Right hindlimb (tissue), 1 donor: ENCODE measurements at regions not wholly inside any gene's neighbourhood (a gene's known extent, or its start where the extent isn't known, plus 50 kb on each side); places are given as distances from the start of the nearest gene placed in this dataset.
A peak's percentile ranks its signal among the peaks of the same experiment; 100 is the strongest.

Experiments used
- DNase-seq: peaks from one replicate; pipeline ENCODE4 v3.0.0-alpha.2; 2018

DNA sequence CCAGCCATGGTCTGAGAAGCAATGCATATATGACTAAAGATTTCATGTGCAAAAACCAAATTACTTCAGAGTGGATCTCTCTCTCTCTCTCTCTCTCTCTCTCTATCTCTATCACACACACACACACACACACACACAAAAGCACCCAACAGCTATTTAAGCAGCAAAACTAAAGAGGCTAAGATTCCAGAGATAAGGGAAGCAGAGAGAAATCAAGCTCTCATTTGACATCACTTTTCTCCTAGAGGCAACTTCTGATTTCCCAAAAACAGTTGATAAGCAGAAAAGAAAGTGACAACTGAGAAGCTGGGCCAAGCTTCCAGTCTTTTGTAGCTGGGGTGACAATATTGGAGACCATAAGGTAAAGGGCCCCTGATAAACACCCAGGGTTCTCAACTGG is 526.0 kb upstream of the NR2F2 start:
- no peak for DNase-seq

DNA sequence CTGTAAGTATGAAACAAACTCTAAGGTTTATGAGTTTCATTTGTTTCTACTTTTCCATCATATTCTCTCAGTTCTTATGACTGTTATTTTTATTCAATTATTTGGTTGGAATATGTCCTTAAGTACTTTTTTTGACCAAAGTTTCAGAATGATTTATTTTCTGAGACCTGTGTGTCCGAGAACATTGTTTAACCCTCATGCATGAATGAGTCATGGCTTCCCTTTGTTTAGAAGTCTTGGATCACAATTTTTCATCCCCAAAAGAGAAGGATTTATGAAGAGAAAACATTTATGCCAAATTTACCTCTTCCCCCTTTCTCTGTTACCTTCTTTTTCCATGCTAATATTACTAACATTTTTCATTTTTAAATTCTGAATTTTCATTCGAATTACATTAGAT is 518.0 kb upstream of the NR2F2 start:
- DNase-seq, result no peak

DNA sequence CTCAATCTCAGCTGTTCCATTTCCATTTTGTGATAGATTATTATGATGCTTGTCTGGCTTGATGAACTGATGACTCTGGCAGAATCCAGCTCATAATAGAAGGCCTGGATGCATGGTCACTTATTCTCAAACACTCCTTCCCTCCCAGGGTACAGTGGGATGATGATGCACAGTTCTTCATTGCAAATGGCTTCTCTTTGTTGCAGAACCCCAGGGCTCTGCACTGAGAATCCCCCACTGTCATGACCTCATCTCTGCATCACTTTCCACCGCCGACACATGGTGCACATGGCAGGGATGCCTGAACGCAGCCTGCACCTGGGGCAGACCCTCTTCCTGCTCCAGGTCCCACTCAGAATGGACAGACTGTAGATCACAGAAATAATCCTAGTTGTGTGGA is 515.6 kb upstream of the NR2F2 start:
- no peak for DNase-seq

DNA sequence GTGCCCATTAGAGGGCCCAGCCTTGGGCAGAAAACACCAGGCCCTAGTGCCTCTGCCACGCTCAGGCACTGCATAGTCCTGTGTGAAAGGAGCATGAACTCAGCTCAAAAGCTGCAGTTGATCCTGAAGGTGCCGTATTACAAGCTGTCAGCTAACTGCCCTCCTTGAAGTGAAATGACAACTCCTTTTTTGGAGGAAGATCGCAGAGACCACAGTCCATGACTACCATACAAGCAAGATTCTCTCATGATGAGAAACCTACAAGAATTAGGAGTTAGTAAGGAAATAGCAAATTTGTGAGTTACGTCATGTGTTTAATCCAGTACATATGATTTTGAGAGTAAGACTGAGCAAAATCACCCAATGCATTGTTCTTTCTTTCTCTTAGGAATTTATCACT is 513.9 kb upstream of the NR2F2 start:
- DNase-seq, result no peak

DNA sequence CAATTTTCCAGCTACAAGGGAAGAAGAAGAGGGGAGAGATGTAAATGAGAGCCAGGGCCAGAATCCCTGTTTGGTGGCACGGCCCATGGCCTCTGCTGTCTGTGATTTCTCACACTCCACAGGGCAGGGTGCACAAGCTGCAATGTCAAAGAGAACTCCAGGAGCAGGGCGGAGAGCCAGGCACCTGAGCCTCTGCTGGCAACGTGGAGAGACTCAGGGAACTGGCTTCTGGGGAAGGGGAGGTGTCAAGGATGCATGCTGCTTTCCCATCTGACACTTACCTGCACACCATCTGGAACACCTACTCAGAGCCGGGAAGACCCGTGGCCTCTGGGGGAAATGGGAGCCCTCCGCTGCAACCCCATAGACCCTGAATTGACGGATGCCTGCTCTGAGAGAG is 507.5 kb upstream of the NR2F2 start:
- no peak for DNase-seq

DNA sequence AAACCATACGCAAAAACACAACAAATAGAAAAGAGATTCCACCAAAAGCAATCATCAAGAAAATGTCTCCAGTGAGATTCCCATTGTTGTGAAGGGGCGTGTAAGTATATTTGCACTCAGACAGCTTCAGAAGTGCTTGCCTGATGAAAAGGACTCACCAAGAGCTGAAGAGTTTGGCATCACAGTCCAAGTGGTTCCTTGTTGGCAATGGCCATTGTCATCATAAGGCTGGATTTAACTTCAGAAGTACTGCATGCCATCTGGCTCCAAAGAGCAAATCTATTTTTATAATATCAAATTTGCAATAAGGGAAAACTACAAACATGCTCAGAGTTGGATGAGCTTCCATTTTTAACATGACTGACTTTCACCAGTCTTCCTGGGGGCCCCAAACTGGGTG is 505.3 kb upstream of the NR2F2 start:
- no peak for DNase-seq

DNA sequence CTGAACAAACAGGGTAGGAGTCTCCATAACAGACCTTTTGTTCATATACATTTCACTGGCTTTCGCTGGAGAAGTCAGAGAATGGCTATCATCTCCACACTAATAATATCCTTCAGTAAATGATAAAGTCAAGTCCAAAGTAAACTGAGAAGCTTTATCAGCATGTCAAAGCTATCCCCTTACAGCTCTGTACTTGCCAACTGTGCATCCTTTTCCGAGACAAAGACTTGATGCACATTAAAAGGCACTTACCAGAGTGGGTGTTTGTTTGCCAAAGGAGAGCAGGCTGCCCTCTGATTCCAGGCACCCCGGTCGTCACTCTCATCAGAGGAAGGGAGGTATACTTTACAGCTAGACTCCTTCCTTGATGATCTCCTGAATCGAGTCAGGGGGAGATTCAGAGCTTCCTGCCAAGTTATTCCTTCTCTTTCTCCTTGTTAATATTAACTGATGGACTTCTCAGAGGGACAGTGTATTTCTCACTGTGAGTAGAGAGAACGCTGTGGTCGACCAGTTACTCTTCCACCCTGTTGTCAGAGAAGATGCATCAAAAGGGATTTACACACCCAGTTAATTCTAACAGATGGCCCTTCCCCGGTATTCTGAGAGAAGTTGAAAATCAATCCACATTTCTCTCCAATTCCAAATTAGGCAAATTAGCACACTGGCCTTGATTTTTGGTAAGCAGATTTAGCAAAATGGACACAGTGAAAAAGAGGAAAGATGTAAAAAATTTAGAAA is 504.7 kb upstream of the NR2F2 start:
- DNase-seq, result no peak

DNA sequence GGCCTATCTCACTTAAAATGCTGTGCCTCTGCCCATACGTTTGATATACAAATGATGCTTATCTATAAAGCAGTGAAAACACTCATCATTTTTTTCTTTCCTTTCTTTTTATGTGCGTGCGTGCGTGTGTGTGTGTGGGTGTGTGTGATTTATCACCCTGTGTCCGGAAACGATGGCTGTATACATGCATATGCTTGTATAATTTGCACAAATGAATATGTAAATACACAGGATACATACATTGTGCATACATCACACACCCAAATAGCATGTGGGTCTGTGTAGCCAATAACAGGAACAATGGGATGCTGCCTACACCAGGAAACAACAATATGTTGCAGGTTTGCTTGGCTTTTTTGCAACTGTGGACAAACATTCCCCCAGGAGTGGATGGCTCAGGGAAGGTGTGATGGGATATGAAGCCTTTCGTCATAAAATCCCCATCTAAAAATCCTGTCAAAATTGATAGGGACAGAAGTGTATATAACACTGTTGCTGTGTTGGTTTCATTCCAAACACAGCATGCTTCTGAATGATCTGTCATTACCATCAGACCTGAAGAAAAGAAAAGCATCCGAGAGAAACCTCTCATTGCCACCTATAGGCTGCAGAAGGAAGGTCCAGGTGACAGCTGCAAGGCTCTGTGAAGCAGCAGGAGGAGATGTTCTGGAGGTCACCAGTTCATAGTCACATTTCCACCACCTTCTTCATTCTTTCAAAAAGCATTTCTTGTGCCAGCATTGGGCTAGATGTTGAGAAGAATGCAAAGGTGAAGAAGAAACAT is 503.9 kb upstream of the NR2F2 start:
- no peak for DNase-seq

DNA sequence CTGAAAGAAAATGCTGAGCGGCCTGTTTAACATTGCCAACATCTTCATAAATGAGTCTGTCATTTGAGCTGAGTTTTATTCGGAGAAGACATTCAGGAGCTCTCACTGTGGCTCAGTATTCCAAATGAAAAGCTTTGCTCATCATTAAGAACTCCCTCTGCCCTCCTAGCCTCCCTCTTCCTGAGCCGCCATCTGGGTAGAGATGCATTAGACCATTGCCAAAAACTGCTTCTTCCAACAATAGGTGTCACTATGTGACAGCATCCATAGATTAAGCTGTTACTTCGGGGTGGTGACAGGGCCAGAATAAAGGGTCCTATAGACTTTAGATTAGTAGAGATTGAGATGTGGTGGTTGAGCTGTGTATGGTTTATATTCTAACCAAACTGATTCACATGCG is 501.4 kb upstream of the NR2F2 start:
- DNase-seq, result no peak

DNA sequence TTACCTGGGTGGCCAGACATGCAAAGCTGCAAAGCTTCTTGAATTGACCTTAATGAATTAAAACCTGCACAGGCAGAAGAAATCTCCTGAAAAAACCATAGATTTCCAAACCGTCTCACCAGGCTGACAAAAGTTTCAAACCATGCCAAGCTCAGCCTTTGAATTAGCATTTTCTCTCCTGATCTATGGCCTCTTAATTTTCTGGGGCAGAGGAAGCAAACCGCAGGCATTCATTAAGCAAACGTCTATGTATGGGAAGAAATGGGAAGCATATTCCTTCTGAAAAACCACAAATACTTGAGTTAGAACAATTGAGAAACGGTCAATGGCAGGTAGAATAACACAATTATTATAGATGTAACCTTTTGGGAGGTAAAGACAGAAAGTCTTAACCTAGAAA is 500.2 kb upstream of the NR2F2 start:
- no peak for DNase-seq

DNA sequence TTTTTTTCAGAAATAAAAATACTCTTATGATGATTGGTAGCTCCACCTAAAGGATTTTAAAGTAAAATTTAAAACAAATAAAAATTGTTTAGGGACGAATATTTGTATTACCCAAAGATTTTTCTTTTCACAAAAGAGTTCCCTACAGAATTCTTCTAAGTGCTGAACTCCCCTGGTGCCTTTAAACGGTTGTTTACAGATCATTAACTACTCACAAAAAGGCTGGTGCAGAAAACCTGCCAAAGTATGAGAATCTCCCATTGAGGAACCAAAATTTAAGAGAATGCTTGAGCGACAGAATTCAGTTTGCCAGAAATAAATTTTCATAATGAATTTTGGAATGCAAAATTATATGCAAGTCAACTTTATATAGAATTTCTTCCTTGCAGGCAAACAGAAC is 497.8 kb upstream of the NR2F2 start:
- DNase-seq, result no peak

DNA sequence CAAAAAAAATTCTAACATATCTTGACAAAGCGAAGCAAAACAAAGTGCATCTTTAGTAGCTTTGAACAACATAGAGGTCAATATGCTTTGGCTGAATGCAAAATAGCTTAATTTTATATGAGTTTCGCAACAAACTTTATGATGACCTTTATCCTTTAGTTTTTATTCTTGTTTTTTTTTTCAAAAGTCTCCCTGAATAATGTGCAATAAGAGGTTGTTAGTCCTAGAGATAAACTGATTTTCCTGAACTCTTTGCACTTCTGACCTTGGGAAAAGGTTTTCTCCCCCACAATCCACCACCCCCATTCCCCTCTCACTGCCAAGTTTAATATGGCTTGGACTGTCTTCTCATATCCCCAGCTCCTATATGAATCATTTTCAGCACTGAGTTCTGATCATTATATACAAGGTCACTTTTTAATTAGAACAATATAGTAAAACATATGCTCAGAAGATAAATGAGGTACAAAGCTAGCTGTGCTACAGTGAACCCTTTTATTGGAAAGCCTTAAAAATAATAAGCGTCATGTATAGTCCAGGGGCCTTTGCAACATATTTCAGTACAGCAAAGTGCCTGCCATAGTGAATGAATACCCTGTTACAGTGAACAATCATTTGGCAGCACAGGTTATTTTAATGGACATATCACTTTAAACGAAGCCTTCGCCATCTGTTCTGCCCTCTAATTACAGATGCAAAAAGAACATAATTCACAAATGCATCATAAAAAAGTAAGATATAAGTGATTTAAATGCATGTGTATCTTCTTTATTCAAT is 496.3 kb upstream of the NR2F2 start:
- no peak for DNase-seq

DNA sequence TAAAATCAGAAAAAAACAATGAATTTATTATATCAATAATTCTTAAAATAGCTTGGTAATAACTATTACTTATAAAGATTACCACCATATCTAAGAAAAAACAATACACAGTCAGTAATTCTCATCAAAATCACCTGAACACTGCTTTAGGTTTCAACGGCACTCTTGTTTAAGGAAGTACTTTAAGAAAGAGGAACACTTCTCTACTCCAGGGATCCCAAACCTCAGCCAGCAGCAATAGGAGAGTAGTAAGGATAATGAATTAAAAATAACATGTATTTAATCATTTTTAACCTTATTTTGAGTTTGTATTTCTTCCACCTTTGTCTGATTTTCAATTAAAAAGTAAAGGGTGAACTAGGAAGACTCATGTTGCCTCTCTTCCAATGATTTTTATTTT is 494.0 kb upstream of the NR2F2 start:
- DNase-seq, result no peak

DNA sequence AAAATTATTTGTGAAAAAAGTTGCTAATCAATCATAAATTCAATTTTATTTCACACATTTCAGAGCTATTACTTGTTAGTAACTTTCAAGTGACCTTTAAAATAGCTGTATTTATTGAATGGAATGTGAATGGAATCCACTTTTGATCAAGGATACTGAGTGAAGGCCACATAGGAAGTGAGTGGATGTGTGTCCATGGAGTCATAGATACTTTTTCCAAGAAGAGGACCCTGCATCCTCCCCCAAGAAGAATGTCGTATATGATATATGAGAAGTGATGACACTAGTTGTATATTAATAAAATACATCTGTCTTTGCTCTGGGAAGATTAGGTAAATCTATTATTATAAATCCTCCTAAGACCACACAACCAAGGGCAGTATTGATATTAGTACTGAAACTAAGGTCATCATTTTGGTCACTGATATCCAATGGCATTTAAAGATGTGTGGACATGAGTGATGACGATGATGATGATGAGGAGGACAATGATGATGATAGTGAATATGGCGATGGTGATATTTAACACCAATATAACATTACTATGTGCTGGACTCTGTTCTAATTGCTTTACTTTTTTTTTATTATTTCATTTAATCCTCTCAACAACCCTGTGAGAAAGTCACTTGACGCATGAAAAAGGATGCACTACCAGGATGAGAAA is 493.0 kb upstream of the NR2F2 start:
- DNase-seq, result no peak

DNA sequence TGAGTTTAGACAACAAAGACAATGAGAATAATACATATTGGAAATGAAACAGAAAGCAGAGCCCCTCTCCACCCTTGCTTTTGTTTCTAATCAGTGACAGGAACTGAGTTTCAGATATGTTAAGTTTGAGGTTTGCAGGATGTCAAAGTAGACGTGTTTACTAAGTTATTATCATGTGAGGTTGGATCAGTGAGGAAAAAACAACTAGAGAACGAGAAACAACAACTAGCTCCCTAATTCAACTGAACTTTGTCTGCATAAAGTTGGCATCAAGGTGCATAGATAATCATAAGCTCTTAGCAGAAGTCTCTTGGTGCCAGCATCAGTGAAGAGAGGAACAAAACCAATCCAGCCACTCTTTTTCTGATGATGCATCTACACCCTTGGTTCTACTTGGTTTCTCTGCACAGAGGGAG is 491.1 kb upstream of the NR2F2 start:
- DNase-seq, result no peak

DNA sequence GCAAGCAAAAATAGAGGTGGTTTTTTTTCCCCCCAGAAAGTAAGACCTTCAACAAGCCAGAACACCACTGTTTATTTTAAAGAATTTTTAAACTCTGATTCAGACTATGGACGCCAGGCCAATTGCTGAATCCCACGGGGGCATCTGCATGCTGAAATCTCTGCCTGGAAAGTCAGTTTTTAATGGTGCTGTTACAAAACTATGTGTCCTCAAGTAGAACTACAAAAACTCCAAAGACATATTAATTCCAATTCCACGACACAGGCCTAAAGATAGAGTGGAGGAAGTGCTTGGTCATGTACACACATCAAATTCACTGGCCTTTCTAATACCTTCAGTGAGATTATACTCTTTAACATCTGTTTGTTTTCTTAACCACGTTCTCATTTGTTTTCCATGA is 490.5 kb upstream of the NR2F2 start:
- peak; percentile 66 for DNase-seq

DNA sequence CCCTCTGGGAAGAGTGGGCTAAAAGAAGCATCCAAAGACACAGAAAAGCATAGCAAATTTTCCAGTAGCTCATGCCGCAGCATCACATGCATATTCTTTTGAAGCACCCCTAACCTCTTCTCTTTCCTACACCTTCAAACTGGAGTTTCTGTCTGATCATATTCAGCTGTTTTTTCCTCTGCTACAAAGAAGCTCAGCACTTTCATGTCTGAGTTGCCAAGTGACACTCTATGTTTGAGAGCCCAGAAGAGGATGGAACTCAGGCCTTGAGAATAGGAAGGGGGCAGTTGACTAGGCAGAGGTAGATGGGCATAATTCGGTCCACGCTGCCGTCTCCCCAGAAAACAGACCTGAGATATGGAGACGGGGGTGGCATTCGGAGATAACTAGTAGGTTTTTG is 489.6 kb upstream of the NR2F2 start:
- DNase-seq, result no peak

DNA sequence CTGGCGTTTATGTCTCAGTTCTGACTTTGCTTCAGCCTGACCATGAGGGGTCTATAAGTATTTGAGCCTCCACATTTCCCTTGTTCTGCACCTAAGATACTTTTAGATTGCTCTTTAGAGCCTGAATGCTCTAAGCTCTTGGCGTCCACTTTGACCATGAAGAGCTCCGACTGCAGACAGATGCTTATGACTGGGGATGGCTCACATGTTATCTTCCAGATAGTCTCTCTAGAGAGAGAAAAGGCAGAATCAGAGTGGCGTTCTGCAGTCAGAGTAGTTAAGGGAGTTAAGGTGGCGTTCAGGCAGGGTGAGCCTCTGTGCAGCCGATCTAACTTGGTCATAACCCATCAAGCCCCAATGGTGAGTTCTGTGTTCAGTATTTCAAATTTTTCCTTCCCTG is 487.9 kb upstream of the NR2F2 start:
- DNase-seq, result no peak

DNA sequence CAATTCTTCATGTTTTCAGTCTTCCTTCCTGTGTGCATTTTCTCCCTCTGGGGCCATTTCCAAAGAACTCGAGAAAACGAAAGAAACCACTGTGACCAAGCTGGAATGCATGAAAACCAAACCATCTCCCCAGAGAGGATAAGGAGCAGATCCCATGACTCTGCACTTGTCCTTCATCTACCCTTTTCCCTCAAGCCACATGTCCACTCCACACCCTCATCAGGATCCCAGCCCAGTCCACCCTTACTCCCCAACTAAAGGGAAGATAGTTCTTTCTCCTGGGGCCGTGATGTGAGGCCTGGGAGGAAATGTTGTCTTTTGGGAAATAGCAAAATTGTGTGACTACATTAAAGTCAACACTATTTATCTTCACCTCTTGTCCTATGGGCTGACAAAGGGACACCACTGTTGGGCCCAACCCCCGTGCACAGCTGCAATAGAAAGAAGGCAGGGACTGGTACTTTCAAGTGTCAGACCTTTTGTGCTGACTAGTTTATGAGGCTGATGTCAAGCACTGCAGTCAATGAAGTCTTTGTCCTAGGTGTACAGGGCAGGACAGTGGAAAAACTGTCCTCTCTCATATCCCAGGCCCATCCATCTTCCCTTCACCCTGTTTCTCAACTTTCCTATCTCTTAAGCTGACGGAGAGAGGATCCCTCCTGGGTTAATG is 487.1 kb upstream of the NR2F2 start:
- DNase-seq, result peak; percentile 28

DNA sequence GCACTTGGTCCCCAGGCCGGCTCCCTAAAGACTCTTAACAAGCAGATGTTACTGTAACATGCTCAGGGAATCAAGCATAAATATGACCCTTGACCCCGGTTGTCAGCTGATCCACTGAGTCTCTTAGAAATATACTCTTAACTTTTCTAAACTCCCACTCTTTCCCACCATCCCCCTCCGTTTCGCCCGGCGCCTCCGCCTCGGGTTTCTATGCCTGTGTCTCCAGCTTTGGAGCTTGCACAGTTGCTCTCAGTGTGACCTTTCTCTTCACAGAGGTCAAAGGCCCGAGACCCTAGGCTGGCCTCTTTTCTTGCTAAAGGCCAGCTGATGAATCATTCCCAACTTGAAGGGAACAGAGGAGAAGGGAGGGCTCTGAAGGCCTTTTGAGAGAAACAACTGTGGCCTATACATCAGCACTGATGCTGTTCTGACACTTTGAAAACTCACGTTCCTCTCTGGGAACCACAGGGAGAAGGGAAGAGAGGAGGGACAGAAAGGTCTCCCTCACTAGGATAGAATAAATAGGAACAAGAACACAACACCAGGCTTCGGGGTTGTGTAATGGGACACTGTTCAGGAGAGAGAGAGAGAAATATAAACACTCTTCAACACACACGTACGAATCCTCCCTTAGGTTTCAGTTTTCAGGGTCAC is 484.5 kb upstream of the NR2F2 start:
- peak; percentile 43 for DNase-seq

DNA sequence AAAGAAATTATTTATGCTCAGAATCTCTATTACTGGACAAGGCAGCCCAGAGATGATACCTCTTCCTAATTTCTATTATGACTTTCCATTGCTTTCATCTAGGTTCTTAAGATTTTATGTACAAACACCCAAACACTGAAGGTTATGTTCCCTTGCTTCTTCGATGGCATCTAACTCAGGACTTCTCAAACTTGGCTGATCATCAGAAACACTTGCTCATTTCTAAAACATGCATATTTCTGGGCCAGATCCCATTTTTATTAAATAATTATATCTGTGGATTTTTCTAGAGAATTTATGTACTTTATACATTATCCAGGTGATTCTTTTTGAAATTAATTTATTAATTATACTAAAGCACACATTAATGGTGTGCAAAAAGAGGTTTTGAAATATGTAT is 482.4 kb upstream of the NR2F2 start:
- no peak for DNase-seq

DNA sequence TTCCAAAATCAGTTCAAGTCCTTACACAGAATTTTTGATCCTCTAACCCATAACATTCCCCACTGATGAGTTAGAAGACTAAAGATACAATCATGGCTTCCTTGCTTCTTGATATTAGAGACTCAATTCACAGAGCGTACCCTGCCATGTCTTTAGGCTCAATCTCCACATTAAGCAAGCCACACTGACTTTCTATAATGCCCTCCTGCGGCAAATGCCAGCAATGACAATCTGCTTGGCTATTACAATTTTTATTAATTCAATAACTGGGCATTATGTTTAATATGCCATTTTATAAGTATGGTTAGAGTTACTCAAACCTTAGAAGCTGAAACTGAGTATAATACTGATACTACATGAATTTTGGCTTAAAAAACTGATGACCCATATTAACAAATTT is 479.7 kb upstream of the NR2F2 start:
- no peak for DNase-seq
